T-helper 1 cell (primary cell): ENCODE measurements at regions not wholly inside any gene's neighbourhood (a gene's known extent, or its start where the extent isn't known, plus 50 kb on each side); places are given as distances from the start of the nearest gene placed in this dataset.
A peak's percentile ranks its signal among the peaks of the same experiment; 100 is the strongest.

Source experiments
- DNase-seq, 5 donors: peaks; one replicate each; pipeline ENCODE4 v3.0.0-alpha.2; 2012 to 2020

DNA sequence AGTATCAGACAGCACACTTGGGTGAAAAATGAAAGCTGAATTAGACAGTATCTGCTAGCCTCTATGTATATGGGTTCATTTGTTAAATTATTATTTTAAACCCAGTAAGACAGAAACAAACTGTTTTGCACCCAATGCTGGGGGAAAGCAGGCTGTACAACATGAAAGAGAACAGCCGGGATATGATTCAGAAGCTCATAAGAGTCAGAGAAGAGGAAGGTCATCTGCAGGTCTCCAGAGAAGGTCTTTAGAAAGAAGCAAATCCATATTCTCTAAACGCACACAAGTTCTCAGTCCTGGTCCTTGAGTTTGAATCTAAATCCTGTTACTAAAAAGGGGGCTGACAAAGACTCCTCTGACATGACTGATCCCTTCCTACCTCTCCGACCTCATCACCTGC is 155.1 kb downstream of the SIPA1L2 start:
- no peak for DNase-seq

DNA sequence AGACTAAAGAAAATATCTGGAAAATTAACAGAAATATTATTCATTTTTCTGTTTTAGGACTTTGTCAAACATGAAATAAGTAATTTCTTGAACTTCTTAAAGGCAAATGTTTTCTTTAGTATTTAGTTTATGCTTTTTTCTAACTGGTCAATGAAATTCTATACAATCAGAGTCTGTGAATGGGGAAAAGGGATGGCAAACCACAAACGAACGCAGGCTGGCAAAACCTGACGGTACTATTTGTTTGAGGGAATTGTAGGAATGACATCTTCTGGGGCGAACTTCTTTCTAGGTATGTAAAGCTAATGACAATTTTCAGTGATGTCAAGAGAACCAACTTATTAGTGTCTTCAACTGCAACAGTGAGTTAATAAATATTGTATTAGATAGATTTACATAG is 156.0 kb downstream of the SIPA1L2 start:
- DNase-seq: no peak

DNA sequence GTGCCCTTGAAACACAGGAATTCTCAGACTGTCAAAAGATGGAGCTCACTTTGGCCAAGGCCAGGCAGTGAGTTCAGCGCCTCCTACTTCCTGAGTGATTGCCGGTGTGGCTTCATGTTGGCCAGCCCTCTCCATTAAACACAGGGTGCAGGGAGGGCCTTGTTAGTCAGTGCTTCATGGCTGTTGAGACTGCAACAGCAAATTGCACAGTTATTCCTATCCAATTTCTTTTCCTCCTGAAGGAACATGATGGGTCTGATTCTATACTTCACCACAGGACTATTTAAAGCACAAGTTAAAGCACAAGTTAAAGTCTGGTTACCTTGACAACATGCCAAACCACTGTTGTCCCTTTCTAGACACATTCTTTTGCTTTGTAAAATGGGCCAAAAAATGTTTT is 156.6 kb downstream of the SIPA1L2 start:
- DNase-seq: no peak

DNA sequence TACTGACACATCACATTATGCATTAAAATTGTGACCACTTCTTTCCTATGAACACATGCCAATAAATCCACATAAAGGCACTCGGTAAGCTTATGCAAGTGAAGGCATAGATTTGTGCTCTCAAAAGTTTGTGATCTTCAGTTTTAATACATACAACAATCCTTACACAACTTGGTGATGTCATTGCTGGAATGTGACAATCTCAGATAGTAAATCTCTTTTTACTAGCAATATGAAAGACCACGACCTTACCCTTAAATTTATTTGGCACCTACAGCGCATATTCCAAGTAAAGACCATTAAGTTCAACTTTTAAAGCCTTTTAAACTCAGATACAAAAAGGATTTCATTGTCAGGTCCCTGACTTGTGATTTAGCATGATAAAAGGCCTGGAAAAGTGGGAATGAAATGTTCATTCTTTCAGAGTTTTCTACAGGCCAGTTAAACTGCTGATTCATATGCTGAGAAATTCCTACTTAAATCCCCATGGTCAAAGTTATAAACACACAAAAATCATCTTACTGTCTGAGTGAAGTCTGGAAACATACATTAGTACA is 157.4 kb downstream of the SIPA1L2 start:
- no peak for DNase-seq

DNA sequence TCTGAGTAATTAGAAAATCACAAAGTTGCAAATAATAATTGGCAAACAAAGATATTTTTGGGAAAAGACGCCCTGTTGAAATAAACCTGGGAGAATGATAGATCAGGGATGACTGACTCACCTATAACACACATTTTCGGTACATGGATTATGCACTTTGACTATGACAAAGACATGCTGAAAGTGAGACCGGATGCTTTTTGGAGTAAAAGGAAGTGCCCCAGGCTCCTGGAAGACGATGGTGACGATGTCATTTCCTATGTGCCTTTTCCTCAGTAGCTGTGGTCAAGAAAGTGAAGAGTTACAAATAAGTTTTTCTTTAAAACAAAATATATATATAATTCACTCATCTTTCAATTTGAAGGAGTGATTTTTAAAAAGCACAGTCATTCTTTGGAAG is 158.7 kb downstream of the SIPA1L2 start:
- DNase-seq: peak in 1 of 5 donors; percentile 38

DNA sequence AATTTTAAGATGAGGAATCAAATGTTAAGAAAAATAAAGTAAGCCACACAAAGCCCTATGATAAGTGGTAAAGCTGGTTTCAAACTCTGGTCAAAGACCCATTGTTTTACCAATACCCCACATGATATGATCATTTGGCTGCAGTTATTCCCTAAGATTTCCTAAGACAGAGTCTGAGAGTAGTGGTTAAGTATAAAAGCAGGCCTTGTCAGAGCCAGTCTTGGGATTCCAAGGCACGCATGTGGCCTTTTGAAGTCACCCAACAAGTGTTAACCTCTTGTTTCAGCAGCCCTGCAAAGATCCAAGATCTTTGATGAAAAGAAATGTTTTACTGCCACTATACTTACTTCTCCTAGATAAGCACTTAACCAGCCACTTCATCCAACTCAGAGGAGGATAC is 159.2 kb downstream of the SIPA1L2 start:
- no peak for DNase-seq

DNA sequence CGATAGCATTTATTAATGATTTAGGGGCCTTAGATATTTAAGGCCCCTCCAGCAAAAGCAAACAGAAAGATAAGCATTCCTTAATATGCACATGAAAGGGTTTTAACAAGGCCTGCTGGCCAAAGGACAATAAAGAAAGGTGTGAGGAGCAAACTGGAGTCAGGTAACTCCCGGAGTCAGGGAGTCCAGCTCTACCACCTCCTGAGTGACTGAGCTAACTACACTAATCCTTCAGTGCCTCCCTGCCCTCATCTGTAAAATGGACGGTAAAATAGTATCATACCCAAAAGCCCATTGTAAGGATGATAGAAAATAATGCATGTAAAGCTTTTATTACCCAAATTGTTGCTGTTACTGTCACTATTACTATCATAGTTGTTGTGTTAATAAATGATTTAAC is 161.7 kb downstream of the SIPA1L2 start:
- no peak for DNase-seq

DNA sequence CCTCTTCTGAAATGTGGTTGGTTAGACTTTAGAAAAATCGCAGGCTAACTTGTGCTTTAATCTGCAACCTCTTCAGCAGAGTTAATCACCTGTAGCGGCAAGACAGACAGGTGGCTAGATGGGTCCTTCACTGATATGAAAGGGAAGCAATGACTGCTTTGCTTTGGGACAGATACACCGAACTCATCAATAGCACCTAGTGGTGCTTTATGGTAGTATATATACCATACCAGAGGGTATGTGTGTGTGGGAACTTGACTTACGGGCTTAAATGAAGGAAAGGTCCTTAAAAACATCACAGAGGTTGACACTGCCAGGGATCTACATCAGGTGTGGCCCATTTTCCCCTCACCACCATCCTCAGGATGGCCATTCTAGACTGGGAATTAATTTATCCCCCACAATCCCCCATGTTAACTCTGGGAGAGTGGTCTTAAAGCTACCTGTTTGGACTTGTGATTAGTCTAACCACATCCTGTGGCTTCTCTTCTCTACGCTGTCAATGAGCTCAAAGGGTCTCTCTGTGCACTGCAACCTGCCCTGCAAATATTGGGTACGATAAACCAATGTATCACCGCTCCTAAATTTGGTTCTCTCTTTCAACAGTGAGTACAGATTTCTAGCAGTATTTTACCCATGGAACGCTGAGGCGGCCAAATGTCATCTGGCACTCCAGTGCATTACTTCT is 162.7 kb downstream of the SIPA1L2 start:
- DNase-seq: no peak

DNA sequence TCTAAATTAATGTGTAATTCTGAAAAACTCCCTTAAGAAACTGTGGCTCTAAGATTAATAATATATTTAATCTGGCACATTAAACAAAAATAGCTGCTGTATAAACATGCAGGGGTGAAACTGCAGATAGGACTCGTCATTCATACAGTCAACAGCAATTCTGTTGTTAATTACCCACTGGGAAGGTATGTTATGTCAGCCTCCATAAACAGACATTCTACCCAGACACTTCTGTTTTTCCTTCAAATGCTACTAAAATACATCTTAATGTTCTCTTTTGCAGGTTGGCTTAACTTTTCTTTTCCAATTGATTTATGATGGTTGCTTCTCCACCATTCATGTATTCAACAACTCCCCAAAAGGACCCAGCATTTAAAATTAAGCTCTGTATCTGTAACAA is 165.6 kb downstream of the SIPA1L2 start:
- DNase-seq: no peak

DNA sequence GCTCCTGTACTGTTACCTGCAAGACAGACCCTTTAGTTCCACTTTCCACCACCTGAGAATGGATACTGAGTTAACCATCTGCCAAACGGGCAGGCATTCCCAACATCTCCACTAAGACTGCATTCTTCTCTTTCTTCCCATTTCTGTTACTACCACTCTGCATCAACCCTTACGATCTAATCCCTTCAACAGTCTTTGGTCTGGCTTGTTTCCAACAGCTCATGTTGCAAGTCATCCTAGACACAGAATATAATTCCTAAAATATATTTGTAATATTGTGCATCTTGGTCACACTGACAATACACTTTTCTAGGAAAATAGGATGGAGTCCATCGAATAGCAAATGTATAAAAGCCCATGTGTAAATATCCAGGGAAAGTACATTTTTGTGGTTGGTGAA is 166.7 kb downstream of the SIPA1L2 start:
- no peak for DNase-seq

DNA sequence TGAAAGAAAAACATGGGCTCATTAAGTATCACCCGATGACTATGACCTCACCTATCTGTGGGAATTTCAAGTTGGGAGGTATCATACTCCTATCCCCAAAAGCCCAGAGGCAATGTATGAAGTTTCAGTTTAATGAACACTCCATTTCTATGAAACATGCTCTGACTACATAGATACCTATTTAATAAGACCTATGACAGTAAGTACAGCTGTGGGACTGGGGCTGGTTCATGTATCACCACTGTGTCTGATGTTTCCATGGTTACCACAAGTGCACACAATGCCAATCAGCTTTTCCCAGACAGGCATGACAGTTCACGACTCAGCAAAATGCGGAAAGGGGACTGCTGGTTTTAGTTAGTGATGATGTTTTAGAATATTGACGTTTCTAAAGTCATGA is 167.7 kb downstream of the SIPA1L2 start:
- DNase-seq: no peak

DNA sequence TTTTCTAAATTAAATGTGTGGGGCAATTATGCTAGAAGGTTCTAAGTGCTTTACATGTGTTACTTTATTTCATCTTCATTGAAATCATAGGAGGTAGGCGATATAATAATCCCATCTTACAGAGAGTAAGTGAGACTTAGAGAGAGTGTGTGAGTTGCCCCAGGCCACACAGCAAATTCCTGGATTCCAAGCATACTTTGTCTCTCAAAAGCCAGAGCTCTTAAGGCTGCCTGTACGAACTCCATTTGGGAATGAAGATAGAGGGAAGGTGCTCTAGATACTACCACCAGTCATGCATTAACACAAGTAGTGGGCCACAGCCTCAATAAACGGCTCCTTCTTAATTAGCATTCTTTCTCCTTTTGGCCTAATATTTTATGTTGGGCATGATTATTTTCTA is 170.1 kb downstream of the SIPA1L2 start:
- no peak for DNase-seq

DNA sequence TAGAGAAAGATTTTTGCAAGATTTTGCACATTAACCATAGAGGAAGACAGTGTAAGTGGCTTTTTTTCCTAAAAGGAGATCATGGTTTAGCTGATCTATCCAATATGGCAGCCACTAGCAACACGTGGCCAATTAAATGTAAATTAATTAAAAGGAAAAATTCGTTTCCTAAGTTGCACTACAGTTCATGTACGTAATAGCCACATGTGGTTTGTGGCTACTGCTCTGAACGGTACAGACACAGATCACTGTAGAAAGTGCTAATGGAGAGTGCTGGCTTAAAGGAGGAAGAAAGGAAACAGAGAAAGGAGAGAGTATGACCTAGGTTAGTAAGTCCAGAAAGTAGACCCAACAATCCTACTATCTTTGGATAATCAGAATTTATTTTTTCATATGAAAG is 170.8 kb downstream of the SIPA1L2 start:
- DNase-seq: peak in 1 of 5 donors; percentile 20

DNA sequence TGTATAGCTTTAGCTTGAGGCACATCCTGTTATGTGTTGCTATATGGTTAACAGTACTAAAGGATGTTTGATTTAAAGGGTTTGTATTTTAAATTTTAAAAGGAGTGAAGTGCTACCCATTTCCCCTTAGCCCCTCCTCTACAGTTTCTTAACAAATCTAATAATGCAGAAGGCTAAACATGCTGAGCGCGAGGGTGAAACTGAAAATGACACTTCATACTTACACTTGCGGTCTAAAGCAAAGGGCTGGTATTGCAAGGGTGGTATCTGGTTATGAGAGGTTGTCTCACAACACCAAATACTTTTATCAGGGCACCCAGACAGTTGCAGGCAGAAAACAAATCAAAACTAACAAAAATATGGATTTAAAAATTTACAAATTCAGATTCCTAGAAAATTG is 172.3 kb downstream of the SIPA1L2 start:
- DNase-seq: peak in 1 of 5 donors; percentile 69

DNA sequence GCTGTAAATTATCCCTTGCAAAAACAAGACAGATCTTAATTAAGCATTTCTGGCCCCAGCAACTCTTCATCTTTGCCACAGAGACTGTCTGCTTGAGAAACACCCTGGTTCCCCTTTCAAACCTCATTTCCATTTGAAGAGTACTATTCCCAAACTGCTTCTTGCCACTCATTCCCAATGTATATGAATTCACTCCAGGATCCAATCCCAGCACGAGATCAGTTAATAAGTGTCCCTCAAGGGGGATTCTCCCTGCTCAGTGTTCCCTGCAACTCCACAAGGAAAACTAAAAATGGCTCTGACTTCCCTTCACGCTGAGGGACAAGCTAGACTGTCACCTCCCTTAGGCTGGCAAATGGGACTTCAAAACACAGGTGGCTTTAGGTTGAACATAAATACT is 173.2 kb downstream of the SIPA1L2 start:
- DNase-seq: no peak

DNA sequence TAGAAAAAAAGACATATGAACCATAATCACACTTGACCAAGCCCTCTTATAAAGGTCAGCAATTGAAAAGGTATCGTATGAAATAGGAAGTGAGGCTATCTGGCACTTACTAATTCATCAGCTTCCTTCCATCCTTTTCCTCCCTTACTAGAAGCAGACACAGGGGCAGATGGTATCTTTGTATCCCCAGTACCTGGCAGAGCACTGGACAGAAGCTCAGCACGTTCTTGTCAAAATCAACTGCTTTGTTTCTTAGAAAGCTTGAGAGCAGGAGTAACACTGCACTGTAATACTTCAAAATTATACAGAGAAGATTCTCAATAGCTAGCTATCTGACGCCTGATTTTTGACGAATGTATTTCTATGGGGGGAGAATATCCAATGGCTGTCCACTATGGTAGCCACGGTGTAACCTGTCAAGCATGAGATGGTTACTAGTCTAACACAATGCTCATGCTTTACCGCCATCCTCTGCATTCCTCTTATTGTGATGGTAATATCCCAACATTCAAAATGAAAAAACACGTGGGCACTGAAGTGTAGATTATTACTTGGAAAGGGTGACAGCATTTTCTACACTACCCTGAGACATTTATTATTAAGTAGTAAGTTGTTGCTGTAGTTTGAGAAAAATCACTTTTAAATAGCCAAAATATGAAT is 175.6 kb downstream of the SIPA1L2 start:
- DNase-seq: no peak

DNA sequence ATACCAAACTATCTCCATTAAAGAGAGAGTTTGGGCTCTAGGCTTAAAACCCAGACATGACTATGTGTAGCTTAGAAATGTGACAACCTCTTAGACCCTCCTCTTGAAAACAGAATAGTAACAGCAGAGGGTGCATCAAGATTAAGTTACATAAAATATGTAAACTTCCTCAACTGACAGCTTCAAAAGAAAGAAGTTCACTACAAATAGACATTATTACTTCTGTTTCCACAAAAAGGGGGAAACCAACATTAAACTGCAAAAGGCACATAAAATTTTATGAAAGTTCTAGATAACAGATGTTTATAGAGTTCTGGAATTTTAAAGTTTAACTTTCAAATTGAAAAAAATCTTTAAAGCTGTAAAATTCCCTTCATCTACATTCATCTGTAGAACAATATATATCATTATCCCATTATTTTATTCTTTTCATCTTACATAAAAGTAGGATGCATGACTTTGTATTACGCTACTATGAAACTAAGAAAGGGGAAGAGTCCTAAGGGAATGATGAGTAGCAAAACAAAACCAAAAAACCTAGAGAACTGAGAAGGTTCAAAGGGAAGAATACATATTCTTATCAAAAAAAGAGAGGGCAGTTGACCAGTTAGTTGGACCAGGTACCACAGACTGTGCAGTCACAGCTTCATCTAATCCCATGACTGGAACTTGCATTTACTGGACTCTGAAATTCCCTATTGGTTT is 177.0 kb downstream of the SIPA1L2 start:
- no peak for DNase-seq

DNA sequence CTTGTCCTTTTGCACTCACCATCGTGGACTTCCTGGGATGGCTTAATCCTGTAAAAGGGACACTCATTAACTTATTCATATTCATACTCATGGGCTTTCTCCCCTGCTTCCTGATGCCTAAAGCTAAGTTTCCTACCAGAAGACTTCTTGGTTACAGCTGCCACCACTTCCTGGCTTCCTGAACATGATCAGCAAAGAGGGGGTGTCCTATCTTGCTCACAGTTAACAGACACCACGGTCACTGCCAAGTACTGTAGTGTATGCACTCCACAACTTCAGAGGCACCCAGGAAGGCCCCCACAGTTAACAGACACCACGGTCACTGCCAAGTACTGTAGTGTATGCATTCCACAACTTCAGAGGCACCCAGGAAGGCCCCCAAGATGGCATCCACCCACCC is 177.8 kb downstream of the SIPA1L2 start:
- DNase-seq: no peak

DNA sequence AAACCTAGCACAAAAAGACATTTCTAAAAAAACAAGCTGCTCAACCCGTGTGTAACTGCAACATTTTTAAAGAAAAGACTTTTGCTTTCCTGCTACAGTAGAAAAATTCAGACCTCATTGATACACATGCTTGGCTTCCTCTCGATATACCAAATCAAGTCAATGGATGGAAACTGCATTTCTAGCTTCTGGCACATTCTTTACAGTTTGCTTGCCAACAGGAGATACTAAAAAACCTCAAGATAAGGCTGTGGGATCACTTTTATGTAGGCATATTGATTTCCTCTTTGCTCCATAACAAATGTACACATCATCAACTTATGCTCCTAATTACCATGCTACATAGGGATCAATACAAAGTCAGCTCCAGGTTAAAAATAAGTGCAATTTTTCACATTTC is 178.4 kb downstream of the SIPA1L2 start:
- DNase-seq: no peak

DNA sequence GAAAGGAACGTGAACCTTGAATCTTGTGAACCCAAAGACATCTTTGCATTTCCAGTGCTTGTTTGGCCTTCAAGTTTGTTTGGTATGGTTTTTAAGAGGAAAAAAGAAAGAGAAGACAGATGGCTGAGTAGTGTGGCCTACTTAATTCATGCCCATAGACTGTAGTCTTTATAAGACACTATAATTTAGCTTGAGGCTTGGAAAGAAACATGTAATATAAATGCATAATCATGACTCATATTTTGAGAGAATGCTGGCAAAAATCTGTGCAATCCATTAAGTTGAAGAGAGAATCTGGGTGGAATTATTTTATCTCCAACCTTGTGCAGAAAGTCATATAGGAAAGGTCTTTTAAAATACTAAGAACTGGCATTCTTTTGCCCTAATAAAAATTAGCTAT is 179.3 kb downstream of the SIPA1L2 start:
- no peak for DNase-seq

DNA sequence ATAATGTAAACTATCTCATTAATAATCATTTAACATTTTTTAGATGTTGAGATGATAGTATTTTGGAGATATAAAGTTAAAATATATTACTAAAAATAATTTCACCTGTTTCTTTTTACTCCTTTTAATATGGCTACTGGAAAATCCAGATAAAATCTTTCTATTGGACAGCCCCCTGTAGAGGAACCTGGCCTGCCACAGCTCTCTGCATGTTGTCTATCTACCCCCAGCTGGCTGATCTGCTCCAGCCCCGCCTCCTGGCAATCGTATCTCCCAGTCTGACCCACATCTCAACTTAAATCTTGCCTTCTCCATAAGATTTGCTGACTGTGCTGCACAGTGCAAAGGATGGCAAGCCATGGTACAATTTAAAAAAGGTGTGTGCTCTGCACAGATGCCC is 182.8 kb downstream of the SIPA1L2 start:
- DNase-seq: no peak

DNA sequence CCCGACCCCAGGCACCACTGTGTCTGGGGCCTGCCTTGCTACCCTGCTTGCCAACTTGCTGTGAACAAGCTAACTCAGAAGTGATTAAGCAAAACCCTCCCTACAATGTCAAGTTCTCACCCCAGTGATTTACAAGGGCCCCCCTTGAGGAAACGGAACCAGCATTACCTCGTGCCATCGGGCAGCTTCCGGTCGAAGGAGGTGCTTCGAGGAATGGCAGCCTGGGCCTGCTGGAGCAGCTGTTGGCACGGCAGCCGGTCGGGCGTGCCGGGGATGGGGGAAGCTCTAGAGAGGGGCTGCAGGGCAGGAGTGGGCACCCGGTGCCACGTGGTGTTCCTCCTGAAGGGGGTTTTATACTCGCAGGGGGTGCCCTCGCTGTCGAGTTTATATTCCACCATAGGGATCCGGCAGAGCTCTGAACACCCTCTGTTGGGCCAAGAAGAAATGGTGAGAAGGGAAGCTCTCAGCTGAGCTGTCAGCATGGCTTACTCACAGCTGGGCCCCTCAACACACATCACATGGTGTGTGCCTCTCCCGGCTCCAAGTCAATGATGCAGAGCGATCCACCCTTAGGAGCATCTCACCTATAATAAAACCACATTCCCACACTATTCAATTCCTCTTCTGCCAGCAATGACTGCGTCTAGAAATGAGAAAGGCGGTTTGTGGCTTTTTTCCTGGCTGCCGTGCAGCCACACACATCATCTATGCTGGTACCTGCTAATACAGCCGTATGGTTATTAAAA is 184.4 kb downstream of the SIPA1L2 start:
- no peak for DNase-seq

DNA sequence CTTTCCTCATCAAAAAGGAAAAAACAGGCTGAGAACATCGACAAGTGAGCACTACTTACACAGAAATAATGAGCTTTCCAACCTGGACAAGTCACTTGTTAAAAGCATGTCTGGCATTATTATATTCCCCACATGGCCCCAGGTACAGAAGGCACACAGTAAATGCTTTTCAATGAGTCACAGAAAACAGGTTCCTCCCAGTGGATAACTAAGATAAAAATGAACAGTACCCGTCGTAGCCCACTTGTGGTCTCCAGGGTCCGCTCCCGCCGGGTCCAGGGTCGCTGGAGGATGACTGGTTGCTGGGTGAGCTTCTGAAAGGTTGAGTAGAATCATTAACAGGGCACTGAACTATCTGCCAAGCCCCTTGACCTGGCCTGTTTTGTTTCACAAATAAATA is 186.6 kb downstream of the SIPA1L2 start:
- no peak for DNase-seq
